T-cell (primary cell): ENCODE measurements at regions not wholly inside any gene's neighbourhood (a gene's known extent, or its start where the extent isn't known, plus 50 kb on each side); places are given as distances from the start of the nearest gene placed in this dataset.

ENCODE experiments used
- ATAC-seq, 4 experiments: fragments of 200-7000 bp in 3 of 4; fragments of 150-1000 bp in 1 of 4; cut with Tn5 transposase; replicated peaks in 1 of 4; 1 replicate in 3 of 4; 2 replicates in 1 of 4; pipeline ENCODE4 v1.10.0; 2021; ENCODE audit warnings: moderate library complexity in 3 of 4, mild to moderate bottlenecking in 2 of 4, moderate number of reproducible peaks in 1 of 4
- CTCF ChIA-PET, 2 donors: fragments of 300-600 bp; sonication (Branson Sonifier 250); formaldehyde crosslinking; loops; one replicate each; lab custom pipeline; 2022; ENCODE audit warnings: antibody characterized with exemption in 2 of 2; lab: Charles Lee
- POLR2A ChIA-PET, 2 donors: fragments of 300-600 bp; sonication (Branson Sonifier 250); formaldehyde crosslinking; loops; one replicate each; lab custom pipeline; 2022; ENCODE audit warnings: antibody characterized with exemption in 2 of 2; lab: Charles Lee
- DNase-seq, 35 experiments: peaks; one replicate each; pipeline versions ENCODE4 v3.0.0 to v3.0.0-alpha.2; 2013 to 2023
- H3K27ac ChIP-seq: one replicate; pipeline ENCODE4 v1.5.1; 2013; ENCODE audit warnings: low read length
- H3K27me3 ChIP-seq, 2 experiments: replicated peaks in 1 of 2; 1 replicate in 1 of 2; 2 replicates in 1 of 2; pipeline versions ENCODE4 v1.6.1 to v1.7.0; 2013; ENCODE audit warnings: low read length in 1 of 2, mixed read lengths in 1 of 2; ENCODE audit not compliant: control insufficient read depth in 2 of 2, insufficient read depth in 2 of 2; ENCODE audit errors: extremely low read depth in 1 of 2
- H3K36me3 ChIP-seq, 2 donors: 1 replicate in 1 of 2; 2 replicates in 1 of 2; pipeline versions ENCODE4 v1.6.1 to v1.7.0; 2013; ENCODE audit warnings: low read length in 1 of 2; ENCODE audit not compliant: control insufficient read depth in 2 of 2, insufficient read depth in 1 of 2; ENCODE audit errors: extremely low read depth in 1 of 2
- H3K4me1 ChIP-seq, 2 experiments: 1 replicate in 1 of 2; 2 replicates in 1 of 2; pipeline versions ENCODE4 v1.6.1 to v1.7.0; 2013; ENCODE audit warnings: low read length in 2 of 2, mixed read lengths in 1 of 2; ENCODE audit not compliant: insufficient read depth in 2 of 2, control insufficient read depth in 1 of 2; ENCODE audit errors: extremely low read depth in 1 of 2
- H3K4me3 ChIP-seq, 2 donors: 1 replicate in 1 of 2; 2 replicates in 1 of 2; pipeline versions ENCODE4 v1.5.1 to v1.7.0; 2013; ENCODE audit warnings: mild to moderate bottlenecking in 2 of 2, low read length in 1 of 2, moderate library complexity in 1 of 2; ENCODE audit not compliant: control insufficient read depth in 1 of 2; ENCODE audit errors: extremely low read depth in 1 of 2
- H3K9me3 ChIP-seq: 2 replicates; pipeline ENCODE4 v1.7.0; 2013
- H3K27ac Mint-ChIP-seq, 2 donors: one replicate each; pipeline ENCODE4 v1.8.0; 2020 to 2021; ENCODE audit warnings: mild to moderate bottlenecking in 2 of 2, mixed read lengths in 2 of 2
- H3K27me3 Mint-ChIP-seq, 2 donors: one replicate each; pipeline ENCODE4 v1.8.0; 2021 to 2022; ENCODE audit warnings: mixed read lengths in 2 of 2
- H3K36me3 Mint-ChIP-seq: one replicate; pipeline ENCODE4 v1.8.0; 2021; ENCODE audit warnings: mixed read lengths
- H3K4me1 Mint-ChIP-seq, 3 donors: one replicate each; pipeline ENCODE4 v1.8.0; 2020 to 2022; ENCODE audit warnings: mixed read lengths in 3 of 3, mild to moderate bottlenecking in 1 of 3
- H3K4me3 Mint-ChIP-seq, 3 donors: one replicate each; pipeline ENCODE4 v1.8.0; 2020 to 2022; ENCODE audit warnings: mild to moderate bottlenecking in 3 of 3, mixed read lengths in 3 of 3, moderate library complexity in 3 of 3
- H3K9me3 Mint-ChIP-seq, 3 donors: one replicate each; pipeline ENCODE4 v1.8.0; 2020 to 2022; ENCODE audit warnings: mixed read lengths in 3 of 3
- WGBS: methylation state at CpG from one replicate; pipeline ENCODE4 v1.1.5; 2013; ENCODE audit warnings: missing lambda C conversion rate; ENCODE audit not compliant: insufficient coverage; 5-methylcytosine and 5-hydroxymethylcytosine counted together

DNA sequence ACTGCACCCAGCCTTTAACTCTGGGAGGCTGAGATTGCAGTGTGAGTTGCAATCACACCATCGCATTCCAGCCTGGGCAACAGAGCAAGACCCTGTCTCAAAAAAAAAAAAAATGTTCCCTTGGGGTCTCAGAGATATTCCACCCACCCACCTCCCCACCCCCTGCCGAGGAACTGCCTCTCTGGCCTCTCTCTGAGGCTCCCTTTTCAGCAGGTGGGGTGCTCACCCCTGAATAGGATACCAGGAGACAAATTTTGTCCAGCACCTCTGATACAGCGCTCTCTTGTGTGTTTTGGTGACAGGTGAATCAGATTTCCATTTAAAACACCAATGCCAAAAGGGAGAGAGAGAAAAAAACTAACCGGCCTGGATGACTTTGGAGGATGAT lies 92.6 kb upstream of the KIF5B start:
- Mint-ChIP-seq H3K9me3 (peaks cover 4 to 18% (median 7%) of the 10 kb centered on the region in 3 donors), H3K36me3 (no peaks in the 10 kb centered on the region), H3K4me1 (peaks cover 20 to 36% (median 21%) of the 10 kb centered on the region in 3 donors), H3K4me3 (no peak overlapping the region), H3K27me3 (no peaks in the 10 kb centered on the region), H3K27ac (no peak overlapping the region)
- ChIA-PET CTCF (no interaction called here), POLR2A (no interaction called here)
- Histone ChIP-seq H3K4me3 (no peak overlapping the region), H3K4me1 (peaks cover 8% of the 10 kb centered on the region in 2 experiments), H3K27me3 (no peaks in the 10 kb centered on the region), H3K9me3 (no peaks in the 10 kb centered on the region), H3K27ac (no peak overlapping the region), H3K36me3 (no peaks in the 10 kb centered on the region)
- DNase-seq (no peak), ATAC-seq (no peak)
- 100% methylated on average over 1 of the region's 4 CpGs for WGBS

GRCh38 chr10:32147730-32148129 lies 91.5 kb upstream of the KIF5B start:
- Mint-ChIP-seq H3K4me1 (peaks cover 20 to 33% (median 21%) of the 10 kb centered on the region in 3 donors), H3K27ac (no peak overlapping the region), H3K27me3 (no peaks in the 10 kb centered on the region), H3K9me3 (peaks cover 0 to 7% (median 0%) of the 10 kb centered on the region in 3 donors), H3K4me3 (no peak overlapping the region), H3K36me3 (no peaks in the 10 kb centered on the region)
- no peak overlapping the region for H3K4me3 ChIP-seq
- WGBS, result no CpG with 5 or more reads among the region's 1 CpG
- ATAC-seq (no peak), DNase-seq (no peak)
- H3K4me1 ChIP-seq, result peaks cover 8% of the 10 kb centered on the region in 2 experiments
- ChIA-PET POLR2A (interaction anchor here in 1 of 2 donors (0.6 kb wide), 1 partner anchor 15 kb away, joined by 4 read pairs; no protein-coding TSS in a partner anchor), CTCF (no interaction called here)
- no peaks in the 10 kb centered on the region for H3K27me3 ChIP-seq
- H3K36me3 ChIP-seq, result no peaks in the 10 kb centered on the region
- no peaks in the 10 kb centered on the region for H3K9me3 ChIP-seq
- no peak overlapping the region for H3K27ac ChIP-seq

GRCh38 chr10:32146166-32146565 lies 89.9 kb upstream of the KIF5B start:
- Mint-ChIP-seq H3K27me3 (no peaks in the 10 kb centered on the region), H3K4me3 (no peak overlapping the region), H3K27ac (no peak overlapping the region), H3K36me3 (no peaks in the 10 kb centered on the region), H3K9me3 (peaks cover 0 to 3% (median 0%) of the 10 kb centered on the region in 3 donors), H3K4me1 (peaks cover 12 to 21% (median 18%) of the 10 kb centered on the region in 3 donors)
- Histone ChIP-seq H3K9me3 (no peaks in the 10 kb centered on the region), H3K4me3 (no peak overlapping the region), H3K4me1 (peaks cover 7 to 8% of the 10 kb centered on the region in 2 experiments), H3K27ac (no peak overlapping the region), H3K27me3 (no peaks in the 10 kb centered on the region), H3K36me3 (no peaks in the 10 kb centered on the region)
- POLR2A ChIA-PET, result no interaction called here
- no peak for ATAC-seq
- CTCF ChIA-PET, result interaction anchor here in 1 of 2 donors (0.5 kb wide), 1 partner anchor 16 kb away, joined by 5 read pairs; no protein-coding TSS in a partner anchor
- DNase-seq, result no peak
- 100% methylated on average over 1 of the region's 4 CpGs for WGBS

DNA sequence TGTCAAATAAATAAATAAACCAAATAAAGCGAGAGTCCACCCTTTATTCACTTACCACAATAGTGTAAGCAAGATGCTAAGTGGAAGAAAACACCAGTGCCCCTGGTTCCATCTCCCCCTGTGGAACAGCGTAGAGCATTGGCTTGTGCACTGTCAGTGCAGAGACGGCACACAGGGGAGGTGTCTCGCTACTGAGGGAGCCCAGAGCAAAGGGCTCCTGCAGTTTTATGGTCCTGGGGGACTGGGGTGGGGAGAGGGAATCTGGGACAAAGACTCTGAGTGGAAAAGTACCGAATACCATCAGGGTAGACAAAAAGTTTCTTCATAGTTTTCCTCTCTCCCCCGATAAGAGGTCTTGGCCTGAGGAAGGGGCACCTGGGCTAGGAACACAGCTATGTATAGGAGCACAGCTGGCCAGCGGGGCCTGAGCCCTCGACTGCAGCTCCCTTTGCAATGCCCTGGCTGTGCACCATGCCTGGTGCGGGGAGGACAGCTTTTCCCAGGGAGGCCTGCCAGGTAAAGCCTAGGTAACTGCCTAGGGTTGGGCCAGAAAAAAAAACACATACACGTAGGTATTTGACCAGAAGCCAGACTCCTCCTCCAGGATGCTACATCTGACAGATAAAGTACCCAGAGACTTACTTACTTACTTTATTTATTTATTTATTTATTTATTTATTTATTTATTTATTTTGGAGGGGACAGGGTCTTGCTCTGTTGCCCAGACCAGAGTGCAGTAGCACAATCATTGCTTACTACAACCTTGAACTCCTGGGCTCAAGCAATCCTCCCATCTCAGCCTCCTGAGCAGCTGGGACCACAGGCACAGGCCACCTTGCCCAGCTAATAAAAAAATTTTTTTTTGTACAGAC lies 88.8 kb upstream of the KIF5B start:
- no peak overlapping the region for H3K27ac Mint-ChIP-seq
- H3K36me3 Mint-ChIP-seq, result no peaks in the 10 kb centered on the region
- no peaks in the 10 kb centered on the region for H3K36me3 ChIP-seq
- H3K9me3 Mint-ChIP-seq, result peaks cover 0 to 3% (median 0%) of the 10 kb centered on the region in 3 donors
- H3K27me3 Mint-ChIP-seq, result no peaks in the 10 kb centered on the region
- peaks cover under 1 to 10% (median 9%) of the 10 kb centered on the region in 3 donors for H3K4me1 Mint-ChIP-seq
- WGBS, result 97% methylated on average over 6 of the region's 10 CpGs
- H3K4me1 ChIP-seq, result peaks cover 0 to 5% of the 10 kb centered on the region in 2 experiments
- H3K4me3 ChIP-seq, result no peak overlapping the region
- no peak for ATAC-seq
- ChIA-PET CTCF (no interaction called here), POLR2A (no interaction called here)
- no peaks in the 10 kb centered on the region for H3K9me3 ChIP-seq
- no peaks in the 10 kb centered on the region for H3K27me3 ChIP-seq
- no peak overlapping the region for H3K4me3 Mint-ChIP-seq
- H3K27ac ChIP-seq, result no peak overlapping the region
- DNase-seq, result no peak

GRCh38 chr10:32143302-32143847 lies 87.2 kb upstream of the KIF5B start:
- H3K27me3 ChIP-seq, result no peaks in the 10 kb centered on the region
- ChIA-PET CTCF (no interaction called here), POLR2A (no interaction called here)
- H3K4me3 ChIP-seq, result no peak overlapping the region
- no peak overlapping the region for H3K4me3 Mint-ChIP-seq
- ATAC-seq, result no peak
- WGBS, result 92% methylated on average over 3 of the region's 7 CpGs
- DNase-seq, result no peak
- H3K9me3 Mint-ChIP-seq, result peaks cover 0 to 3% (median 0%) of the 10 kb centered on the region in 3 donors
- no peak overlapping the region for H3K27ac Mint-ChIP-seq
- H3K36me3 ChIP-seq, result no peaks in the 10 kb centered on the region
- H3K4me1 ChIP-seq, result no peaks in the 10 kb centered on the region
- no peaks in the 10 kb centered on the region for H3K27me3 Mint-ChIP-seq
- no peaks in the 10 kb centered on the region for H3K9me3 ChIP-seq
- no peak overlapping the region for H3K27ac ChIP-seq
- H3K36me3 Mint-ChIP-seq, result no peaks in the 10 kb centered on the region
- H3K4me1 Mint-ChIP-seq, result peaks cover 0 to 2% (median 0%) of the 10 kb centered on the region in 3 donors

DNA sequence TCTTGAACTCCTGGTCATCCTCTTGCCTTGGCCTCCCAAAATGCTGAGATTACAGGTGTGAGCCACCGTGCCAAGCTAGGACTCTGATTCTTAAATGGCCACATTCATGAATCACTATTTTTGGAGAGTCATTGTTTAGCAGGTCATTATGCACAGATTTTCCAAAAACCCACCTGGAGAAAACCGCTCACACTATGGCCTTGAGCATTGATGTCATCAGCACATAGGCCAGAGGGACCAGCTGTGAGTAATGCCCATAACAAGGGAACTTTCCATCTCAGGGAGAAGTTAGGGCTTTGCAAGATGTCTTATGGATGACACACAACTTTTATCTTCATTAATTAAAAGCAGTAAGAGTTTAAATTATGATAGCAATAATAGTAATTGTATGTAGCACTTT lies 86.4 kb upstream of the KIF5B start:
- Mint-ChIP-seq H3K27ac (no peak overlapping the region), H3K4me3 (no peak overlapping the region), H3K4me1 (peaks cover 0 to 2% (median 0%) of the 10 kb centered on the region in 3 donors), H3K36me3 (no peaks in the 10 kb centered on the region), H3K27me3 (no peaks in the 10 kb centered on the region), H3K9me3 (no peaks in the 10 kb centered on the region)
- Histone ChIP-seq H3K36me3 (no peaks in the 10 kb centered on the region), H3K27ac (no peak overlapping the region), H3K4me1 (no peaks in the 10 kb centered on the region), H3K9me3 (no peaks in the 10 kb centered on the region), H3K27me3 (no peaks in the 10 kb centered on the region), H3K4me3 (no peak overlapping the region)
- CTCF ChIA-PET, result no interaction called here
- ATAC-seq, result no peak
- WGBS, result 88% methylated on average over 2 of the region's 2 CpGs
- no peak for DNase-seq
- POLR2A ChIA-PET, result no interaction called here
